ENCODE measurements at regions not wholly inside any gene's neighbourhood (a gene's known extent, or its start where the extent isn't known, plus 50 kb on each side); places are given as distances from the start of the nearest gene placed in this dataset.

DNA sequence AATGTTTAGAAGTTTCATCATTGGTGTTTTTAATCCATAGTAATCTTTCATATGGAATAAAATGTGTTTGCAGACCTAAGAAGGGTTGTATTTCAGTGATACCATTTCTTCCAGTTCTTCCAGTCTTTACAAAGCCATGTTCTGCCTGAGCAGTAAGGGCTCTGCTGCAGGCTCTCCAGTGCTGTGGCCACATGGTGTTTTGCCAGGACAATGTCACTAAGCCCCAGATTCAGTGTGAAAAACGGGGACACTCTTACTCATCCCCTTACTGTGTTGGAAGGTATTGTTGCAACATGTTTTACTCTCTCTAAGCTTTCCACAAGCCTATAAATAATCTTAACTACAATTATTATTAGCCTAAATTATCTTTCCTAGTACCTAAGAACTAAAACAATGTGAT is 481.4 kb upstream of the CDH7 start:
- TF ChIP-seq POLR2A (IDR thresholded peaks at IDR 0.05; ENCODE audit: low read length) (no peak), GATA1 (IDR thresholded peaks at IDR 0.05; ENCODE audit: low read depth, low read length) (no peak)
- no peak for DNase-seq

DNA sequence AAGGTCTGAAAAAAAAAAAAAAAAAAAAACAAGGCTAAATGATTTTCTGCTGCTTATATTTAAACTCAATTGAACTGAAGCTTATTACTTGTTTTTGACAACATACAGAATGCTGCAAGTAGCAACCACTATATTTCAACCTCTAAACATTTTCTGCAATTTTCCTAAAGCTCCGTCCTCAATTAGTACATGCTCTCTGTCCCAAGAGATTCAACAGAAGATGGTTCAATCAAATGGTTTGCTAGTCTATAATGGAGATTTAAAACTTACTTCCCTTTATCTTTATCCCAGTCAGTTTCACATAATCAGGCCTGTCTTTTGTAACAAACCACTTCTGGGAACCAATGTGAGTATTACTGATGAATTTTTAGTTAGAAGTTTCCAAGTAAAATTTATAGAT is 485.1 kb upstream of the CDH7 start:
- no peak for DNase-seq
- TF ChIP-seq POLR2A (IDR thresholded peaks at IDR 0.05; ENCODE audit: low read length) (no peak), GATA1 (IDR thresholded peaks at IDR 0.05; ENCODE audit: low read depth, low read length) (no peak)

DNA sequence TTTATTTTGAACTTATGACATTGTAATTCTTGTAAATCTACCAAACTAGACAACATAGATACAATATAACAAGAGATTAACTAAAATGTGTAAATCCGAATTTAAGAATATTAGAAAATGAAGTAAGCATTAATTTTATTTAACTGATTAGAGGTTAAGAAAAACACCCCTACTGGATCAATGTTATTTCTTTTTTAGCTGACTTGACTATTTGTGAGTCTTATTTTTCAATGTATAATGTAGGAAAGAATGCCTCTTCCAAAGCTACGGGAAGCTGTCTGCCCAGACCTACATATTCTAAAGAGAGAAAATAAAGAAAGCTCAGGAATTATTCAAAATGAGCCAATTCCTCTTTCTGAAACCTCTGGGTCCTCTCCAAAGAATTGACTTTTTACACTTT is 490.8 kb upstream of the CDH7 start:
- no peak for DNase-seq
- TF ChIP-seq GATA1 (IDR thresholded peaks at IDR 0.05; ENCODE audit: low read depth, low read length) (no peak), POLR2A (IDR thresholded peaks at IDR 0.05; ENCODE audit: low read length) (no peak)

DNA sequence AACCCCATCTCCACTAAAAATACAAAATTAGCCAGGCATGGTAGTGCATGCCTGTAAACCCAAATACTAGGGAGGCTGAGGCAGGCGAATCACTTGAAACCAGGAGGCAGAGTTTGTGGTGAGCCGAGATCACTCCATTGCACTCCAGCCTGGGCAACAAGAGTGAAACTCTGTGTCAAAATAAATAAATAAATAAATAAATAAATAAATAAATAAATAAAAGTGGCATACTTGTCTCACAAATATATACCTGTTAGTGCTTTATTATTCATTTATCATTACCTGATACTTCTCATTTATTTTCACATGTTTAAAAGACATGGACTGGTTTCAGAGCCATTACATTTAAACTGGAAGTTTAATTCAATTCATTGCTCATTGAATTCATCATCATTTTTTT is 491.4 kb upstream of the CDH7 start:
- TF ChIP-seq GATA1 (IDR thresholded peaks at IDR 0.05; ENCODE audit: low read depth, low read length) (no peak), POLR2A (IDR thresholded peaks at IDR 0.05; ENCODE audit: low read length) (no peak)

DNA sequence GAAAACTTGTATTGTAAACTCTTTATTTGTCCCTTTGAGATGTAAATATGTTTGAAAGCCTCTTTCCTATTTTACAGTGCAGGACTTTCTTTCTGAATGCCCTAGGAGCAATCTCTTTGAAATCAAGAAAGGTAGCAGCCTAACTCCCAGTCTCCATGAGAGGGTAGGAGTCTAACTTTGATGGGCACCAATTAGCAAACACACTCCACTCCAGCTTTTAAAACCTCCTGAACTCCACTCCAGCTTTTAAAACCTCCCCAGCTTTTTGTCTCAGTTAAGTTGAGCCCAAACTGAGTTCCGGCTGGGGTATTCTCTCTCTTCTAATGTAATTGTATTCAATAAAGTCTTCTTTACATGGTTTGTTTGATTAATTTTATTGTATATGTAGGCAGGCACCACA is 493.7 kb upstream of the CDH7 start:
- TF ChIP-seq POLR2A (IDR thresholded peaks at IDR 0.05; ENCODE audit: low read length) = no peak
- no peak for TF ChIP-seq GATA1 (IDR thresholded peaks at IDR 0.05; ENCODE audit: low read depth, low read length)
- DNase-seq = no peak

More for the DNA sequence above, 491.4 kb upstream of the CDH7 start:
- no peak for DNase-seq

DNA sequence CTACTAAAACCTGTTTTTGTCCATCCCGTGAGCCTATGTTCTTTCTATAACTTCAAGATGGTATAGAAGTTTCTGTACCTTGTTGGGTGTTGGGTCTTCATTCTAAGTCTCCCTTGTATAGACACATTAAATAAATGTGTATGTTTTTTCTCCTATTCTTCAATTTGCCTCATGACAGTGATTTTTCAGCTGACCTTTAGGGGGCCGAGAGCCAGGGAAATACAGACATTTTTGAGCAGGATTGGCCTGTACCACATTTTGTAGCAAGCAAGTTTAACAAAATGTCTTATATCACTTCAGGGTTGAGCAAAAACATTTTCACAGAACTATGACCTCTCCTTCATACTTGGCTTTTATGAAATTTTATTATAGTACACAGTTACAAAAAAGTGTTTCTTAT is 495.4 kb upstream of the CDH7 start:
- no peak for DNase-seq
- TF ChIP-seq GATA1 (IDR thresholded peaks at IDR 0.05; ENCODE audit: low read depth, low read length) (no peak), POLR2A (IDR thresholded peaks at IDR 0.05; ENCODE audit: low read length) (no peak)

DNA sequence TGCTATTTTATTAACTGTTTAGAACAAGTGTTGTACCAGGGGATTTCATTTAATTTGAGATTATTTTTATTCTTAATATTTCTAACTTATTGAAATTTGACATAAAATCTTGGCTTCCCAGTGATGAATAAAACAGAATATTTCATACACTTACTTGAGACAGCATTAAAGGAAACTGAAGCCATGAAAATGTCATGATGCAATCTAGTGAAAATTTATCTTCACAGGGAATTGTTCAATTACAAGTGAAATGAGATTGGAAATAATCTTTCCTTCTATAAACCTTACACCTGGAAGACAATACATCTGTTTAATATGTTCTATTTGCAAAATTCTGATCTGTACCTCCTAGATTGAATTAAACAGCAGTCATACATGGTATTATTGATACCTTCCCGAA is 511.0 kb upstream of the CDH7 start:
- TF ChIP-seq POLR2A (IDR thresholded peaks at IDR 0.05; ENCODE audit: low read length) = no peak
- TF ChIP-seq GATA1 (IDR thresholded peaks at IDR 0.05; ENCODE audit: low read depth, low read length) = no peak
- DNase-seq = peak in 1 of 2 experiments; percentile 17

DNA sequence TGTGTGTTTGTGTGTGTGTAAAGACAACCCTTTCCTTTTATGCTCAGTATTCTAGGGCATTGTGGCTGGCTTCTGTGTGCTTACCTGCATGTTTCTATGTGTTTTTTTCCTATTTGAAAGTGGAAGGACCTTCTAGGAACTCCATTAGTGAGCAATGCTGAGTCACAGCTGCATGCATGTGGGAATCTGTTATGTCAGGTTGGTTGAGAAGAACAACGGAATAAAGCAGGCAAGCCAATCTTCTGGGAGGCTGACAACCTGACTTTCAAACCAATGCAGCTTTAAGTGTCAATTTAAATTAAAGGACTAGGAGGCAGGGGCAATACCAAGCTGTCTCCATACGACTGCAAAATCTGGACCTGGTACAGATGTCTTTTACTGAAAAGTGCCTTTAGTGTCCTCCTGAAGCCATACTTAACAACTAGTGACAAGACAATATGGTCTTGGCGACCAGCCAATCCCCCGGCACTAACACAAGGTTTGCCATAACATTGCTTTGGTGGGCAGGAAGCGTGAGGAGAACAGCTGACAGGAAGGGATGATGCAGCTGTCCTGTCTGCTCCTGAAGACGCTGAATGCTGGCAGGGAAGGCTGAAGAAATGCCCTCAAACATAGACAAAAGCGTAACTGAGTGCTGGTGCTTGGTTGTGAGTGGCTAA is 514.7 kb upstream of the CDH7 start:
- DNase-seq = no peak
- TF ChIP-seq GATA1 (IDR thresholded peaks at IDR 0.05; ENCODE audit: low read depth, low read length) (no peak), POLR2A (IDR thresholded peaks at IDR 0.05; ENCODE audit: low read length) (no peak)

DNA sequence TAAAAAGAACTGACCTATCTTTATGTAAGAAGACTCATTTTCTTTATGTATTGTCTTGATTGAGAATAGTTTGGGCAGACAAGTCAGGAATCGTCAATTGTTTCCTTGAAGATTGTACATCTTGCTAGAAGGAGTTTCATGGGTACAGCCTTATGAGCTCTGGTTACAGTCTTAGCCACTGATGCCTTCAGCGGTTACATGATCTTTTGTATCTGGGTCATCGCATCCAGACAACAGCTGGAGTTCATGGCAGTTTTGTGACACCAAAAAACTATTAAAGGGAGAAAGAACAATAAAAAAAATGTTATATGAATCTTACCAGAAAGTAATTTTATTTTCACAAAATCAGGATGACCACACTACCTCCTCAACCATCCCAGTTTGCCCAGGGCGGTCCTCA is 520.5 kb upstream of the CDH7 start:
- no peak for DNase-seq
- TF ChIP-seq GATA1 (IDR thresholded peaks at IDR 0.05; ENCODE audit: low read depth, low read length) = no peak
- no peak for TF ChIP-seq POLR2A (IDR thresholded peaks at IDR 0.05; ENCODE audit: low read length)

DNA sequence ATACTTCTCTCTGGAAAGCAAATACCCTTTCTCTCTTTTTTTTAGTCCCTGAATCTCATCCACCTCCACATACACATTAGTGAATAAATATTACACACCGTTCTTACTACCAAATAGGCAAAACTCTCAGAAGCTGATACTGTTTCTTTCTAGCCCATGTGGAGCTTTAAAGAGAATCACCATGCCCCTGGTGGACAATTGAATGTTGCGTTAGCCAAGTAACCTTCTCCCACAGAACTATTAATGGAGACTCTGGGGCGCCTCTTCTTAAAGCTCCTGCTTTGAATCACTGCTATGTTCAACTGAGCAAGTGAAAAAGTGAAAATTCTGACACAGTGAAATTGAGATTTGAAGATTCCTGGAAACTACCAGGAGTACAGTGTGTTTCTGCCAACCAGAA is 522.8 kb upstream of the CDH7 start:
- DNase-seq = no peak
- no peak for TF ChIP-seq POLR2A (IDR thresholded peaks at IDR 0.05; ENCODE audit: low read length)
- no peak for TF ChIP-seq GATA1 (IDR thresholded peaks at IDR 0.05; ENCODE audit: low read depth, low read length)

DNA sequence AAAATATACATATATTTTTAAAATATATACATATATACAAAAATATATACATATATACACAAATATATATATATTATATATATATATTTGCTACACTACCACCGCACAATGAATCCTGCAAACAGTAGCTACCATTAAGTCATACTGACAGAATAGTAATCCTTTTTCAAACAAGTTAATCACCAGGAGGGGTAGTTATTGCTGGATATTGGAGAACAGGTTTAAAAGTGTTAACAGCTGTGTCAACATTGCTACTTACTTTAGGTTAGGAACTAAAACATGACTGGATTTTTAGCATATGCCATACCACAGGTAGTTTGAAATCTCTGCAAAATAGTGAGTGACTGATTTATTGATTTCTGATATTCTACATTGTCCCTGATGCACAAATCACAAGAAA is 529.1 kb upstream of the CDH7 start:
- no peak for DNase-seq

DNA sequence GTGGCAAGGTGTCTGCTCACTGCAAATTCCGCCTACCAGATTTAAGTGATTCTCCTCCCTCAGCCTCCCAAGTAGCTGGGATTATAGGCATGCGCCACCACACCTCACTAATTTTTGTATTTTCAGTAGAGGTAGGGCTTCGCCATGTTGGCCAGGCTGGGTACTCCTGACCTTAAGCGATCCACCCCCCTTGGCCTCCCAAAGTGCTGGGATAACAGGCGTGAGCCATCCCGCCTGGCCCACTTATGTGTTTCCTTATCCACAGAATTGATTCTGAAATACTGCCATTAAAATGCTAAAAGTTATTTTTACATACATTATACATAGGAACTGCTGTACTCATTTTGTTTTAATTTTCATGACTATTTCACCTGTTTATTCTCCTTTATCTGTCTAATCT is 529.7 kb upstream of the CDH7 start:
- no peak for DNase-seq
- TF ChIP-seq POLR2A (IDR thresholded peaks at IDR 0.05; ENCODE audit: low read length) = no peak
- TF ChIP-seq GATA1 (IDR thresholded peaks at IDR 0.05; ENCODE audit: low read depth, low read length) = no peak

More for the DNA sequence above, 529.1 kb upstream of the CDH7 start:
- TF ChIP-seq GATA1 (IDR thresholded peaks at IDR 0.05; ENCODE audit: low read depth, low read length) (no peak), POLR2A (IDR thresholded peaks at IDR 0.05; ENCODE audit: low read length) (no peak)

DNA sequence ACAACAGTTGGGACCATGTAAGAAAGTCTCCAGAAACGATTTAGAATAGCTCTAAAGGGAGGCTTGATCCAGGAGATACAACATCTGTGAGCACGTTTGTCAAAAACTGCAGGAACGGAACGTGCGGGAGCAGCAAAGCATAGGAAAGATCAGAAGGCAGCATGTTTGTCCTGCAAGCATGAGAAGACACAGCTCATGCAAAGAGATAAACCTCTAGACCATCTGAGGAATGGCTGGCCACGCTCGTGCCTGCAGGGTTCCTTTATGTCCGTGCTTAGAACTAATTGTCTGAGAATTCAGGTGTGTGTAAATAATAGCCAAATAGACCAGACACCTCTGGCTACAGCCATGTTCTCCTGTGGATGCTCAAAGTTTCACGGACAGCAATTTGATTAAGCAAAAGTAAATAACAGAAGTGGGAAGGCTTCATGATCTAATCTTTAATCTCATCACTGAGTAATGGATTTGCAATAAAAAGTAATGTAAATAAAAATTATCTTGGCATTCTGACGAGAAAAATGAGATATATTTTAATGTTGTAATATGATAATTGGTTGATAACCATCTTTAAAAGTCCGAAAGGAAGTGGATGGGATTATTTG is 534.8 kb upstream of the CDH7 start:
- DNase-seq = no peak
- TF ChIP-seq POLR2A (IDR thresholded peaks at IDR 0.05; ENCODE audit: low read length) (no peak), GATA1 (IDR thresholded peaks at IDR 0.05; ENCODE audit: low read depth, low read length) (no peak)

DNA sequence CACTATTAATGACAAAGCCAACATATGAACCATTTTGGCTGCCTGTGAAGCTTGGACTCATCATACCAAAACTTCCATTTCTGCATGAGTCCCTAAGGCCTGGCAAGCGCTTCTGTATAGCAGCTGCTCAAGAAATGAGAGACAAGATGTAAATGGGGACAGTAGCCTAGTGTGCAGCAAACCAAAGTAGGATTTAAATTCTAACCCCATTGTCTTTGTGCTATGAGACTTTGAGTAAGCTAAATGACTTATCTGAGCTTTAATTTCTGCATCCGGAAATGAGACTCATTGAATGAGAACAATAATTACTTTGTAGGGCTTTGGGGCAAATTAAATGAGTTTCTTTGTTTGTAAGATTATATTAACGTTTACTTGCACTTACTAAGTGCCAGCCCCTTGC is 536.4 kb upstream of the CDH7 start:
- DNase-seq = no peak
- TF ChIP-seq GATA1 (IDR thresholded peaks at IDR 0.05; ENCODE audit: low read depth, low read length) = no peak
- no peak for TF ChIP-seq POLR2A (IDR thresholded peaks at IDR 0.05; ENCODE audit: low read length)

DNA sequence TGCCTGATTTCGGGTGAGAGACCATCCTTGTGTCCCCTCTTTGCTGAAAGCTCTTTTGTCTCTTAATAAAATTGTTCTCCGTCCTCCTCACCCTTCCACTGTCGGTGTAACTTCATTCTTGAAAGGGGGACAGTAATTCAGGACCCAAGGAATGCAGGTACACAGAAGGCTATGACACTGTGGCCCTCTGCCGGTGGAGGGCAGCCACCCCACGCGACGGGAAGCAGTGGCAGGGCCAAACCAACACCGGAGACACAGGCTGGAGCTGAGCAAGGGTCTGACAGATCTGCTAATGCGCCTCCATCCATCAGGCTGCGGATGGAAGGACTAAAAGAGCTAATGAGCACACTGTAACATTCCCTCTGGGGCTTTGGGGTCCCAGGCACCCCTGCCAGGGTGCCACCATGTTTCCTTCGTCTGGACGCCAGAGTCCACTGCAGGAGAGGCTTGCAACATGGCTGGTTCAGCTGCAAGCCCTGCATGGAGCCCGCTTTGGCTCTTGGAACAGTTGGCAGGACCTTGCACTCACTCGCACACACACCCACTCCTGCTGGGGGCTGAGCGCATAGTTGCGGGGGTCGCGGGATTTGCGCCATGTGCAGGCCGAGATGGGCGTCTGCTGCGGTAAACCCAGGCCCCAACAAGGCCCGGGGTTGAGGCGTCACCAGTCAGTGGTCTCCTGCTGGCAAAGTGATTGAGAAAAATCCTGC is 544.1 kb upstream of the CDH7 start:
- no peak for TF ChIP-seq GATA1 (IDR thresholded peaks at IDR 0.05; ENCODE audit: low read depth, low read length)
- no peak for TF ChIP-seq POLR2A (IDR thresholded peaks at IDR 0.05; ENCODE audit: low read length)
- no peak for DNase-seq
